PC-9 (cell line): ENCODE measurements at regions not wholly inside any gene's neighbourhood (a gene's known extent, or its start where the extent isn't known, plus 50 kb on each side); places are given as distances from the start of the nearest gene placed in this dataset.

Experiments
- BruUV-seq: library from RNA; stranded (reverse); fragments of 400-500 nt; replicated peaks from 2 replicates; lab custom pipeline; 2021; lab: Mats Ljungman, UMichigan
- CTCF ChIA-PET: fragments of 300-600 bp; sonication (Branson Sonifier 250); formaldehyde crosslinking; loops from one replicate; lab custom pipeline; 2022; ENCODE audit warnings: antibody characterized with exemption; lab: Charles Lee
- POLR2A ChIA-PET: fragments of 300-600 bp; sonication (Branson Sonifier 250); formaldehyde crosslinking; loops from one replicate; lab custom pipeline; 2022; ENCODE audit warnings: antibody characterized with exemption; ENCODE audit not compliant: unreplicated experiment; lab: Charles Lee
- DNase-seq, 2 experiments: peaks; one replicate each; pipeline versions ENCODE4 v3.0.0 to v3.0.0-alpha.2; 2015 to 2022; ENCODE audit warnings: mixed read lengths in 1 of 2
- H2AFZ ChIP-seq: fragments of 200-600 bp; sonication (generic); 2 replicates; pipeline ENCODE4 v1.8.1; 2017; ENCODE audit warnings: antibody characterized with exemption
- H3F3A ChIP-seq: fragments of 200-600 bp; sonication (generic); 2 replicates; pipeline ENCODE4 v1.8.1; 2017; ENCODE audit warnings: antibody characterized with exemption, mild to moderate bottlenecking, low read depth; ENCODE audit not compliant: insufficient read depth
- H3K27ac ChIP-seq: fragments of 200-600 bp; sonication (generic); 2 replicates; pipeline ENCODE4 v1.6.1; 2016; ENCODE audit warnings: mixed run types
- H3K27me3 ChIP-seq: fragments of 200-600 bp; sonication (generic); 2 replicates; pipeline ENCODE4 v1.6.1; 2016; ENCODE audit warnings: low read depth, mixed run types; ENCODE audit not compliant: insufficient read depth
- H3K36me3 ChIP-seq: fragments of 200-600 bp; sonication (generic); 2 replicates; pipeline ENCODE4 v1.6.1; 2016; ENCODE audit warnings: low read depth, mixed run types
- H3K4me1 ChIP-seq: fragments of 200-600 bp; sonication (generic); replicated peaks from 2 replicates; pipeline ENCODE4 v1.6.1; 2016; ENCODE audit warnings: mixed run types; ENCODE audit not compliant: insufficient read depth
- H3K4me2 ChIP-seq: fragments of 200-600 bp; sonication (generic); 2 replicates; pipeline ENCODE4 v1.6.1; 2017; ENCODE audit warnings: mixed run types
- H3K4me3 ChIP-seq: fragments of 200-600 bp; sonication (generic); 2 replicates; pipeline ENCODE4 v1.6.1; 2016; ENCODE audit warnings: mixed run types
- H3K79me2 ChIP-seq: fragments of 200-600 bp; sonication (generic); 2 replicates; pipeline ENCODE4 v1.6.1; 2017; ENCODE audit warnings: low read depth, mixed run types
- H3K9me2 ChIP-seq: fragments of 200-600 bp; sonication (generic); 2 replicates; pipeline ENCODE4 v1.8.1; 2017; ENCODE audit warnings: mild to moderate bottlenecking; ENCODE audit not compliant: insufficient read depth
- H3K9me3 ChIP-seq: fragments of 200-600 bp; sonication (generic); 2 replicates; pipeline ENCODE4 v1.8.1; 2016; ENCODE audit warnings: low read depth; ENCODE audit not compliant: insufficient read depth
- H4K20me1 ChIP-seq: fragments of 200-600 bp; sonication (generic); 2 replicates; pipeline ENCODE4 v1.8.1; 2017; ENCODE audit not compliant: insufficient read depth
- EZH2 ChIP-seq: fragments of 200-600 bp; sonication (generic); IDR thresholded peaks from 2 replicates; pipeline ENCODE4 v1.8.0; 2017; ENCODE audit warnings: antibody characterized with exemption, low read depth
- intact Hi-C: fragments of 100-400 bp; cut with micrococcal nuclease; formaldehyde crosslinking; loops from one replicate; pipeline ENCODE4 v1.10.0; 2022; ENCODE audit not compliant: unreplicated experiment
- TF ChIP-seq, protein P1 (sequence below): fragments of 200-600 bp; sonication (generic); conservative IDR thresholded peaks from 2 replicates; pipeline ENCODE4 v1.6.1; 2017; ENCODE audit warnings: mixed run types, antibody characterized with exemption, mild to moderate bottlenecking, moderate library complexity

DNA sequence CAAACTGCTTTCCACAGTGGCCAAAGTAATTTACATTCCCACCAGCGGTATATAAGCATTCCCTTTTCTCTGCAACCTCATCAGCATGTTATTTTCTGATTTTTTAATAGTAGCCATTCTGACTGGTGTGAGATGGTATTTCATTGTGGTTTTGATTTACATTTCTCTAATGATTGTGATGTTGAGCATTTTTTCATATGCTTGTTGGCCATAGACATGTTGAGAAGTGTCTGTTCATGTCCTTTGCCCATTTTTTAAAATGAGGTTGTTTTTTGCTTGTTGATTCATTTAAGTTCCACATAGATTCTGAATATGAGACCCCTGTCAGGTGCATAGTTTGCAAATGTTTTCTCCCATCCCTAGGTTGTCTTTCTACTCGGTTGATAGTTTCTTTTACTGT lies 254.5 kb upstream of the MPDZ start:
- DNase-seq: no peak
- CTCF ChIA-PET: no interaction called here
- no peak overlapping the region for H3K4me2 ChIP-seq
- H3K79me2 ChIP-seq: no peaks in the 10 kb centered on the region
- intact Hi-C loops: no loop called here
- no peaks in the 10 kb centered on the region for H3K27me3 ChIP-seq
- H2AFZ ChIP-seq: no peak overlapping the region
- no peaks in the 10 kb centered on the region for H3K9me2 ChIP-seq
- POLR2A ChIA-PET: no interaction called here
- no peak overlapping the region for H3K4me3 ChIP-seq
- BruUV-seq: no TSS peak
- TF ChIP-seq, protein P1, sequence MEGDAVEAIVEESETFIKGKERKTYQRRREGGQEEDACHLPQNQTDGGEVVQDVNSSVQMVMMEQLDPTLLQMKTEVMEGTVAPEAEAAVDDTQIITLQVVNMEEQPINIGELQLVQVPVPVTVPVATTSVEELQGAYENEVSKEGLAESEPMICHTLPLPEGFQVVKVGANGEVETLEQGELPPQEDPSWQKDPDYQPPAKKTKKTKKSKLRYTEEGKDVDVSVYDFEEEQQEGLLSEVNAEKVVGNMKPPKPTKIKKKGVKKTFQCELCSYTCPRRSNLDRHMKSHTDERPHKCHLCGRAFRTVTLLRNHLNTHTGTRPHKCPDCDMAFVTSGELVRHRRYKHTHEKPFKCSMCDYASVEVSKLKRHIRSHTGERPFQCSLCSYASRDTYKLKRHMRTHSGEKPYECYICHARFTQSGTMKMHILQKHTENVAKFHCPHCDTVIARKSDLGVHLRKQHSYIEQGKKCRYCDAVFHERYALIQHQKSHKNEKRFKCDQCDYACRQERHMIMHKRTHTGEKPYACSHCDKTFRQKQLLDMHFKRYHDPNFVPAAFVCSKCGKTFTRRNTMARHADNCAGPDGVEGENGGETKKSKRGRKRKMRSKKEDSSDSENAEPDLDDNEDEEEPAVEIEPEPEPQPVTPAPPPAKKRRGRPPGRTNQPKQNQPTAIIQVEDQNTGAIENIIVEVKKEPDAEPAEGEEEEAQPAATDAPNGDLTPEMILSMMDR: no peak
- no peak for TF ChIP-seq EZH2
- no peaks in the 10 kb centered on the region for H3K4me1 ChIP-seq
- H4K20me1 ChIP-seq: no peaks in the 10 kb centered on the region
- H3K27ac ChIP-seq: no peak overlapping the region
- H3K36me3 ChIP-seq: no peaks in the 10 kb centered on the region
- no peaks in the 10 kb centered on the region for H3K9me3 ChIP-seq
- H3F3A ChIP-seq: no peaks in the 10 kb centered on the region

GRCh38 chr9:13532407-13532806 lies 252.9 kb upstream of the MPDZ start:
- POLR2A ChIA-PET: interaction anchor here (0.6 kb wide), 2 partner anchors 16 to 1029 kb away, joined by 3 to 5 read pairs; no protein-coding TSS in a partner anchor
- Histone ChIP-seq H2AFZ (no peak overlapping the region), H3K4me1 (no peaks in the 10 kb centered on the region), H3K9me2 (no peaks in the 10 kb centered on the region), H3K9me3 (no peaks in the 10 kb centered on the region), H3F3A (no peaks in the 10 kb centered on the region), H3K36me3 (no peaks in the 10 kb centered on the region), H3K4me3 (no peak overlapping the region), H3K4me2 (no peak overlapping the region), H3K79me2 (no peaks in the 10 kb centered on the region), H4K20me1 (no peaks in the 10 kb centered on the region), H3K27ac (no peak overlapping the region), H3K27me3 (no peaks in the 10 kb centered on the region)
- no peak for TF ChIP-seq EZH2
- TF ChIP-seq, protein P1: no peak
- no TSS peak for BruUV-seq
- intact Hi-C loops: no loop called here
- DNase-seq: no peak
- CTCF ChIA-PET: no interaction called here

- Histone ChIP-seq H3K4me2 (no peak overlapping the region), H4K20me1 (no peaks in the 10 kb centered on the region), H3K4me1 (no peaks in the 10 kb centered on the region), H3K9me3 (no peaks in the 10 kb centered on the region), H3K36me3 (no peaks in the 10 kb centered on the region), H3F3A (no peaks in the 10 kb centered on the region), H3K9me2 (no peaks in the 10 kb centered on the region), H3K79me2 (no peaks in the 10 kb centered on the region), H3K27me3 (no peaks in the 10 kb centered on the region), H3K4me3 (no peak overlapping the region), H3K27ac (no peak overlapping the region), H2AFZ (no peak overlapping the region)
- no peak for DNase-seq
- intact Hi-C loops: no loop called here
- TF ChIP-seq, protein P1: no peak
- no peak for TF ChIP-seq EZH2
- ChIA-PET POLR2A (no interaction called here), CTCF (no interaction called here)
- BruUV-seq: no TSS peak
Observed at GRCh38 chr9:13529321-13530104, 250.0 kb upstream of the MPDZ start.
